ENCODE measurements at regions not wholly inside any gene's neighbourhood (a gene's known extent, or its start where the extent isn't known, plus 50 kb on each side); places are given as distances from the start of the nearest gene placed in this dataset.

GRCh38 chr10:71908998-71909397, 55.2 kb upstream of the CHST3 start:
- TF ChIP-seq POLR2A (IDR thresholded peaks at IDR 0.05) (no peak), CTCF (IDR thresholded peaks at IDR 0.05) (no peak), POLR2AphosphoS5 (IDR thresholded peaks at IDR 0.05) (no peak), EP300 (IDR thresholded peaks at IDR 0.05) (no peak)

All from stomach (tissue), 4 donors.